Upper lobe of right lung (tissue), 1 donor: ENCODE measurements at regions not wholly inside any gene's neighbourhood (a gene's known extent, or its start where the extent isn't known, plus 50 kb on each side); places are given as distances from the start of the nearest gene placed in this dataset.

Experiments used
- ATAC-seq: fragments of 200-7000 bp; cut with Tn5 transposase; one replicate; pipeline ENCODE4 v1.9.1; 2020; ENCODE audit warnings: mild to moderate bottlenecking, moderate library complexity
- DNase-seq: peaks from one replicate; pipeline ENCODE4 v3.0.0-alpha.2; 2020
- H3K27ac ChIP-seq: fragments of 200-600 bp; one replicate; pipeline ENCODE4 v1.8.0; 2022
- H3K27me3 ChIP-seq: fragments of 200-600 bp; one replicate; pipeline ENCODE4 v1.8.0; 2022; ENCODE audit warnings: mild to moderate bottlenecking
- H3K36me3 ChIP-seq: fragments of 200-600 bp; one replicate; pipeline ENCODE4 v1.8.0; 2022
- H3K4me1 ChIP-seq: fragments of 200-600 bp; one replicate; pipeline ENCODE4 v1.8.0; 2022
- H3K4me3 ChIP-seq: fragments of 200-600 bp; one replicate; pipeline ENCODE4 v1.8.0; 2022; ENCODE audit warnings: mild to moderate bottlenecking
- H3K9me3 ChIP-seq: fragments of 200-600 bp; one replicate; pipeline ENCODE4 v1.8.0; 2022
- CTCF ChIP-seq: fragments of 200-600 bp; IDR thresholded peaks from one replicate; pipeline ENCODE4 v1.8.0; 2022; ENCODE audit warnings: antibody characterized with exemption
- intact Hi-C: fragments of 100-400 bp; cut with DNase I; formaldehyde crosslinking; loops from one replicate; pipeline ENCODE4 v1.11.0; 2022
- donor health status: DM: no; HTN: yes; CAD: no; lungs with severe emphysema.

GRCh38 chr12:67782573-67782972 is 134.0 kb downstream of the DYRK2 start:
- Histone ChIP-seq H3K27ac (no peak overlapping the region), H3K4me1 (no peaks in the 10 kb centered on the region), H3K27me3 (no peaks in the 10 kb centered on the region), H3K4me3 (no peak overlapping the region), H3K9me3 (no peaks in the 10 kb centered on the region), H3K36me3 (no peaks in the 10 kb centered on the region)
- DNase-seq (no peak), ATAC-seq (no peak)
- intact Hi-C loops, result no loop called here
- TF ChIP-seq CTCF, result no peak

GRCh38 chr12:67783393-67783792 is 134.8 kb downstream of the DYRK2 start:
- Histone ChIP-seq H3K36me3 (no peaks in the 10 kb centered on the region), H3K9me3 (no peaks in the 10 kb centered on the region), H3K4me1 (no peaks in the 10 kb centered on the region), H3K27me3 (no peaks in the 10 kb centered on the region), H3K27ac (no peak overlapping the region), H3K4me3 (no peak overlapping the region)
- DNase-seq (no peak), ATAC-seq (no peak)
- TF ChIP-seq CTCF, result no peak
- intact Hi-C loops, result no loop called here

GRCh38 chr12:67784831-67785230 is 136.3 kb downstream of the DYRK2 start:
- no peaks in the 10 kb centered on the region for H3K36me3 ChIP-seq
- no peaks in the 10 kb centered on the region for H3K4me1 ChIP-seq
- ATAC-seq (no peak), DNase-seq (no peak)
- no peak overlapping the region for H3K4me3 ChIP-seq
- H3K27me3 ChIP-seq, result no peaks in the 10 kb centered on the region
- no peak overlapping the region for H3K27ac ChIP-seq
- TF ChIP-seq CTCF, result no peak
- no peaks in the 10 kb centered on the region for H3K9me3 ChIP-seq
- intact Hi-C loops, result no loop called here

- Histone ChIP-seq H3K27ac (no peak overlapping the region), H3K4me1 (no peaks in the 10 kb centered on the region), H3K36me3 (no peaks in the 10 kb centered on the region), H3K4me3 (no peak overlapping the region), H3K27me3 (no peaks in the 10 kb centered on the region), H3K9me3 (no peaks in the 10 kb centered on the region)
- DNase-seq, result no peak
- ATAC-seq, result no peak
- no peak for TF ChIP-seq CTCF
- intact Hi-C loops, result no loop called here
Observed at GRCh38 chr12:67786086-67786485, 137.5 kb downstream of the DYRK2 start.

GRCh38 chr12:67788118-67788517 is 139.6 kb downstream of the DYRK2 start:
- no peak for DNase-seq
- Histone ChIP-seq H3K4me1 (no peaks in the 10 kb centered on the region), H3K4me3 (no peak overlapping the region), H3K27me3 (no peaks in the 10 kb centered on the region), H3K9me3 (no peaks in the 10 kb centered on the region), H3K27ac (no peak overlapping the region), H3K36me3 (no peaks in the 10 kb centered on the region)
- intact Hi-C loops, result no loop called here
- no peak for TF ChIP-seq CTCF
- ATAC-seq, result no peak

- Histone ChIP-seq H3K4me1 (no peaks in the 10 kb centered on the region), H3K27me3 (no peaks in the 10 kb centered on the region), H3K4me3 (no peak overlapping the region), H3K9me3 (no peaks in the 10 kb centered on the region), H3K36me3 (no peaks in the 10 kb centered on the region), H3K27ac (no peak overlapping the region)
- no peak for ATAC-seq
- no peak for DNase-seq
- no peak for TF ChIP-seq CTCF
- intact Hi-C loops, result no loop called here
Observed at GRCh38 chr12:67789266-67789665, 140.7 kb downstream of the DYRK2 start.
